Liver (tissue), 3 donors: ENCODE measurements at regions not wholly inside any gene's neighbourhood (a gene's known extent, or its start where the extent isn't known, plus 50 kb on each side); places are given as distances from the start of the nearest gene placed in this dataset.

Experiments used
- CTCF ChIP-seq: fragments of 150-350 bp; IDR thresholded peaks from 2 replicates; pipeline ENCODE4 v1.5.1; 2017; ENCODE audit warnings: improper control_type of control experiment, low read depth, low read length; ENCODE audit not compliant: missing input control
- EGR1 ChIP-seq, 2 donors: IDR thresholded peaks; 2 replicates each; pipeline ENCODE4 v1.6.1; 2016 to 2018; ENCODE audit warnings: antibody characterized with exemption in 2 of 2, low read depth in 2 of 2
- FOXA2 ChIP-seq: IDR thresholded peaks from 2 replicates; pipeline ENCODE4 v1.6.1; 2016; ENCODE audit warnings: antibody characterized with exemption
- GABPA ChIP-seq, 2 donors: IDR thresholded peaks in 1 of 2; conservative IDR thresholded peaks in 1 of 2; 2 replicates each; pipeline ENCODE4 v1.6.1; 2016; ENCODE audit warnings: antibody characterized with exemption in 2 of 2, mild to moderate bottlenecking in 1 of 2, moderate library complexity in 1 of 2
- HNF4A ChIP-seq, 2 donors: conservative IDR thresholded peaks; 2 replicates each; pipeline ENCODE4 v1.6.1; 2016; ENCODE audit warnings: antibody characterized with exemption in 2 of 2, mild to moderate bottlenecking in 2 of 2
- MAX ChIP-seq: IDR thresholded peaks from 2 replicates; pipeline ENCODE4 v1.6.1; 2016; ENCODE audit warnings: antibody characterized with exemption
- RAD21 ChIP-seq, 2 donors: IDR thresholded peaks; 2 replicates each; pipeline ENCODE4 v1.6.1; 2016; ENCODE audit warnings: antibody characterized with exemption in 2 of 2, mild to moderate bottlenecking in 2 of 2
- REST ChIP-seq: IDR thresholded peaks from 2 replicates; pipeline ENCODE4 v1.6.1; 2016; ENCODE audit warnings: antibody characterized with exemption, mild to moderate bottlenecking
- SP1 ChIP-seq: IDR thresholded peaks from 2 replicates; pipeline ENCODE4 v1.6.1; 2018; ENCODE audit warnings: antibody characterized with exemption, mild to moderate bottlenecking
- donor health status: healthy.
- donor health status: healthy.

- TF ChIP-seq CTCF: no peak
- no peak for TF ChIP-seq HNF4A (conservative IDR thresholded peaks at IDR 0.05)
- no peak for TF ChIP-seq REST
- TF ChIP-seq GABPA (IDR thresholded peaks at IDR 0.05 in 1 of 2, conservative IDR thresholded peaks at IDR 0.05 in 1 of 2): no peak
- no peak for TF ChIP-seq FOXA2
- no peak for TF ChIP-seq MAX
- no peak for TF ChIP-seq EGR1 (IDR thresholded peaks at IDR 0.05; ENCODE audit: low read depth in 2 of 2)
- no peak for TF ChIP-seq SP1
- TF ChIP-seq RAD21 (IDR thresholded peaks at IDR 0.05): no peak
These were observed 186.2 kb upstream of the TANK start for GRCh38 chr2:160973991-160974390.
